Endodermal cell (in vitro differentiated cells): ENCODE measurements at regions not wholly inside any gene's neighbourhood (a gene's known extent, or its start where the extent isn't known, plus 50 kb on each side); places are given as distances from the start of the nearest gene placed in this dataset.

ENCODE experiments used
- DNase-seq: peaks from one replicate; pipeline ENCODE4 v3.0.0-alpha.2; 2017
- H3K27ac ChIP-seq: 2 replicates; pipeline ENCODE4 v1.5.1; 2013; ENCODE audit warnings: mild to moderate bottlenecking, low read depth, low read length, moderate library complexity
- H3K27me3 ChIP-seq: 2 replicates; pipeline ENCODE4 v1.6.1; 2013; ENCODE audit warnings: mild to moderate bottlenecking, low read length, moderate library complexity; ENCODE audit not compliant: insufficient read depth, control insufficient read depth, poor library complexity, severe bottlenecking
- H3K36me3 ChIP-seq: 2 replicates; pipeline ENCODE4 v1.7.0; 2013; ENCODE audit warnings: mild to moderate bottlenecking, low read length, moderate library complexity; ENCODE audit not compliant: control insufficient read depth, insufficient read depth
- H3K4me1 ChIP-seq: one replicate; pipeline ENCODE4 v1.7.0; 2013; ENCODE audit warnings: low read length; ENCODE audit not compliant: control insufficient read depth, insufficient read depth
- H3K4me3 ChIP-seq: 2 replicates; pipeline ENCODE4 v1.5.1; 2013; ENCODE audit warnings: mild to moderate bottlenecking, low read length, moderate library complexity
- H3K9ac ChIP-seq: 2 replicates; pipeline ENCODE4 v1.6.1; 2013; ENCODE audit warnings: mild to moderate bottlenecking, low read length, moderate library complexity; ENCODE audit not compliant: poor library complexity, severe bottlenecking; ENCODE audit errors: extremely low read depth
- H3K9me3 ChIP-seq: 2 replicates; pipeline ENCODE4 v1.6.1; 2013; ENCODE audit warnings: mild to moderate bottlenecking, low read length, moderate library complexity; ENCODE audit not compliant: control insufficient read depth
- H3K27ac Mint-ChIP-seq: 2 replicates; pipeline ENCODE4 v1.8.0; 2020; ENCODE audit warnings: mixed read lengths
- H3K27me3 Mint-ChIP-seq: 2 replicates; pipeline ENCODE4 v1.8.0; 2021; ENCODE audit warnings: mild to moderate bottlenecking, mixed read lengths; ENCODE audit not compliant: insufficient read depth
- H3K36me3 Mint-ChIP-seq: 2 replicates; pipeline ENCODE4 v1.8.0; 2020; ENCODE audit warnings: low read depth, mixed read lengths
- H3K4me1 Mint-ChIP-seq: 2 replicates; pipeline ENCODE4 v1.8.0; 2020; ENCODE audit warnings: mixed read lengths
- H3K4me3 Mint-ChIP-seq: 2 replicates; pipeline ENCODE4 v1.8.0; 2020; ENCODE audit warnings: mild to moderate bottlenecking, moderate library complexity, mixed read lengths
- H3K9me3 Mint-ChIP-seq: 2 replicates; pipeline ENCODE4 v1.8.0; 2020; ENCODE audit warnings: mild to moderate bottlenecking, mixed read lengths
- CTCF ChIP-seq: fragments of 200-600 bp; sonication (generic); conservative IDR thresholded peaks from 2 replicates; pipeline ENCODE4 v1.5.0; 2021; ENCODE audit warnings: antibody characterized with exemption, mild to moderate bottlenecking
- WGBS, 2 experiments: methylation state at CpG; one replicate each; pipeline versions ENCODE4 v1.1.5 to v1.1.7; 2013; ENCODE audit warnings: missing lambda C conversion rate in 2 of 2, mixed read lengths in 1 of 2; ENCODE audit not compliant: insufficient coverage in 1 of 2, insufficient read length in 1 of 2; 5-methylcytosine and 5-hydroxymethylcytosine counted together

- Histone ChIP-seq H3K4me3 (peak overlapping the region; percentile 31), H3K27ac (no peak overlapping the region), H3K9ac (no peak overlapping the region), H3K9me3 (peaks cover 11% of the 10 kb centered on the region), H3K36me3 (no peaks in the 10 kb centered on the region), H3K4me1 (no peaks in the 10 kb centered on the region), H3K27me3 (no peaks in the 10 kb centered on the region)
- 83 to 87% methylated on average over 4 of the region's 4 CpGs for WGBS, 2 experiments
- Mint-ChIP-seq H3K27ac (no peak overlapping the region), H3K9me3 (peaks cover 10% of the 10 kb centered on the region), H3K36me3 (no peaks in the 10 kb centered on the region), H3K4me1 (peaks cover 10% of the 10 kb centered on the region), H3K4me3 (no peak overlapping the region), H3K27me3 (no peaks in the 10 kb centered on the region)
- no peak for TF ChIP-seq CTCF
- DNase-seq = no peak
These were observed 222.8 kb upstream of the NBEA start for GRCh38 chr13:34719060-34719875.

GRCh38 chr13:34720618-34721017, 221.5 kb upstream of the NBEA start:
- H3K9ac ChIP-seq = no peak overlapping the region
- H3K36me3 ChIP-seq = no peaks in the 10 kb centered on the region
- H3K4me3 Mint-ChIP-seq = no peak overlapping the region
- H3K36me3 Mint-ChIP-seq = no peaks in the 10 kb centered on the region
- no peak overlapping the region for H3K27ac ChIP-seq
- no peaks in the 10 kb centered on the region for H3K4me1 ChIP-seq
- H3K4me1 Mint-ChIP-seq = peaks cover 10% of the 10 kb centered on the region
- H3K4me3 ChIP-seq = no peak overlapping the region
- peaks cover 10% of the 10 kb centered on the region for H3K9me3 Mint-ChIP-seq
- no peaks in the 10 kb centered on the region for H3K27me3 ChIP-seq
- 83 to 85% methylated on average over 1 to 2 of the region's 2 CpGs for WGBS, 2 experiments
- peaks cover 11% of the 10 kb centered on the region for H3K9me3 ChIP-seq
- H3K27ac Mint-ChIP-seq = no peak overlapping the region
- no peaks in the 10 kb centered on the region for H3K27me3 Mint-ChIP-seq
- no peak for DNase-seq
- TF ChIP-seq CTCF = no peak

- Histone ChIP-seq H3K9me3 (peaks cover 11% of the 10 kb centered on the region), H3K4me1 (no peaks in the 10 kb centered on the region), H3K9ac (no peak overlapping the region), H3K27me3 (no peaks in the 10 kb centered on the region), H3K4me3 (no peak overlapping the region), H3K36me3 (no peaks in the 10 kb centered on the region), H3K27ac (no peak overlapping the region)
- Mint-ChIP-seq H3K27ac (no peak overlapping the region), H3K36me3 (no peaks in the 10 kb centered on the region), H3K9me3 (peaks cover 10% of the 10 kb centered on the region), H3K27me3 (no peaks in the 10 kb centered on the region), H3K4me3 (no peak overlapping the region), H3K4me1 (peaks cover 10% of the 10 kb centered on the region)
- DNase-seq = no peak
- no peak for TF ChIP-seq CTCF
- WGBS, 2 experiments = 64% methylated on average over 1 of the region's 3 CpGs; no CpG with 5 or more reads in 1 of the 2 experiments
These were observed 220.2 kb upstream of the NBEA start for GRCh38 chr13:34721631-34722595.
